GM18858 (cell line): ENCODE measurements at regions not wholly inside any gene's neighbourhood (a gene's known extent, or its start where the extent isn't known, plus 50 kb on each side); places are given as distances from the start of the nearest gene placed in this dataset.

ENCODE experiments used
- ATAC-seq: cut with Tn5 transposase; IDR thresholded peaks from one replicate; pipeline ENCODE4 v1.9.1; 2021; ENCODE audit not compliant: unreplicated experiment

GRCh38 chr13:33462109-33462508, 176.6 kb upstream of the STARD13 start:
- ATAC-seq, result no peak

- ATAC-seq, result no peak
These were observed 178.8 kb upstream of the STARD13 start for GRCh38 chr13:33464345-33464744.

- no peak for ATAC-seq
These were observed 180.7 kb upstream of the STARD13 start for GRCh38 chr13:33466262-33466661.

- ATAC-seq, result no peak
These were observed 182.0 kb upstream of the STARD13 start for GRCh38 chr13:33467556-33467955.

GRCh38 chr13:33471204-33471603, 185.6 kb upstream of the STARD13 start:
- no peak for ATAC-seq

GRCh38 chr13:33472446-33472845, 186.9 kb upstream of the STARD13 start:
- no peak for ATAC-seq

- ATAC-seq, result no peak
These were observed 193.6 kb upstream of the STARD13 start for GRCh38 chr13:33479105-33479504.

- no peak for ATAC-seq
These were observed 195.0 kb upstream of the STARD13 start for GRCh38 chr13:33480561-33480960.

- no peak for ATAC-seq
These were observed 197.9 kb upstream of the STARD13 start for GRCh38 chr13:33483471-33483870.

GRCh38 chr13:33485247-33485646, 199.7 kb upstream of the STARD13 start:
- no peak for ATAC-seq

- peak; percentile 69 for ATAC-seq
These were observed 202.2 kb upstream of the STARD13 start for GRCh38 chr13:33487575-33488243.

GRCh38 chr13:33489563-33489962, 204.0 kb upstream of the STARD13 start:
- ATAC-seq, result no peak

GRCh38 chr13:33490461-33491327, 205.1 kb upstream of the STARD13 start:
- no peak for ATAC-seq

GRCh38 chr13:33493672-33494365, 208.3 kb upstream of the STARD13 start:
- ATAC-seq, result no peak

- no peak for ATAC-seq
These were observed 209.1 kb upstream of the STARD13 start for GRCh38 chr13:33494596-33495204.

- ATAC-seq, result no peak
These were observed 210.8 kb upstream of the STARD13 start for GRCh38 chr13:33496336-33496735.

GRCh38 chr13:33497146-33497845, 211.7 kb upstream of the STARD13 start:
- no peak for ATAC-seq

- no peak for ATAC-seq
These were observed 222.5 kb upstream of the STARD13 start for GRCh38 chr13:33508060-33508459.

GRCh38 chr13:33509642-33510229, 224.2 kb upstream of the STARD13 start:
- ATAC-seq, result no peak

- no peak for ATAC-seq
These were observed 224.9 kb upstream of the STARD13 start for GRCh38 chr13:33510350-33510970.
